CD4-positive, alpha-beta T cell treated with Interleukin-6 at 100 ng/mL for 8 hours (primary cell): ENCODE measurements at regions not wholly inside any gene's neighbourhood (a gene's known extent, or its start where the extent isn't known, plus 50 kb on each side); places are given as distances from the start of the nearest gene placed in this dataset.

Experiments
- DNase-seq: peaks from one replicate; pipeline ENCODE4 v3.0.0-alpha.2; 2020; ENCODE audit warnings: mixed read lengths, low spot score

DNA sequence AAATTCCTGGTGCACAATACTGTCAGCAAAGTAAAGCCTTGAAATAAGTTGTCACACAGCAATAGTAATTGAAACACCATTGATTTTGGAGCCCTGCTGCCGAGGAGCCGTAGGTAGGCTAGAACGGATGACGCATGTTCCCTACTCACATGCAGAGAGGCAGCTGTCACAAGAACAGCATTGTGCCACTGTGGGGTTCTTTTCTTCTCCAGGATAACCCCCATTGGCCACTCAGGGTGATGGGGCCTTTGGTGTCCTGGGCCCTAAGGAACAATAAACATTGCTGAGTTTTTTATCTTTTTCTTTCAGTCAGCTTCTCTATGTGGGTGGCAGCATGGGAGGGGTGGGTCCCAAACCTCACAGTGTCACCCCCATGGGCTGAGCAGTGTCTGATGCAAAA is 542.3 kb downstream of the BCOR start:
- DNase-seq = no peak

DNA sequence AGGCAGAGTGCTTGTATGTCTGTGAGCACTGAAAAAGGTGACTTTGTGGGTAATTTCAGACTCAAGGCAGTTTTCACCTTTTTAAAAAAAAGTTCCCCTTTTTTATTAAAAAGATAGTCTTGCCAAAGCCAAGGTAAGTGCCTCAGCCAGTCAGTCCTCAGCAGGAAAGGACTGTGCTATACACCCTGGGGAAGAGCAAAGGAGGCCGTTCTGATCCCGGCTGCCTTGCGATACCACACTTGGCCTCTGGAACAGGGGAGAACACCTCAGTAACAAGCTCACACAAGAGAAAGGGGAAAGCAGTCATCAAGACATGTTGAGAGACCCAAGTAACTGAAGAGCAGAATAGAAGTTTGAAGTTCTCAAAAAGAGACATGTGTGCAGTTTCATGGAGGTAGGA is 541.7 kb downstream of the BCOR start:
- DNase-seq = no peak

DNA sequence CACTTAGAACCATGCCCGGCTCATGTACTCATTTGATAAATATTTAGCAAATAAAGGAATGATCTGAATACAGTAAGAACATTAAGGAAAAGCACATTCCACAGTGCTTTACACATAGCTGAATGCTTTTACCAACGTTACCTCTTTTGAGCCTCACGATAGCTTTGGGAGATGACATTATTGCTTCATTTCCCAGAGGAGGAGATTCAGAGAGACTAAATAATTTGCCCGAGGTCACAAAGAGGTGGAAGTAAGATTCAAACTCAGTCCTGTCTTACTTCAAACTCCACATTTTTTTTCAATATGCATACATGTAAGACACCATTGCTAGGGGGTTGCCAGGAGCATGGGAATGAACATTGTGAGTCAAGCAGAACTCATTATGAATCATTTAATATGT is 538.5 kb downstream of the BCOR start:
- DNase-seq = no peak

DNA sequence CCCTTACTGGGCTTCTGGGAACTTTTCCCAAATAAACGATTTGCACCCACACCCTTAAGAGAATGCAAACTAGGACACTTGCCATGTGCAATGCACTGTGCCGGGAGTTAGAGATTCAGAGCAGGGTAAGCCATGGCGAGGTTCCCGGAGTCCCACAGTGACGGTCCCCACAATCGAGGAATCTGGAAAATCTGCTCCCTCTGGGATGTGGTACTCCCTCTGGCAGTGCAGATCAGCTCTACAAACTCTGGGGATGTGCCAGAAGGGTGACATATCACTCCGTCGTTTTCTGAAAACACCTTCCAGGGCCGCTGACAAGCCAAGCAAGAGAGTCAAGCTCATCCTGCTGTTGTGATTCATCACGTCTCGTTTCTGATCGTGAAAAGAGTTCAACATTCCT is 537.5 kb downstream of the BCOR start:
- DNase-seq = no peak

DNA sequence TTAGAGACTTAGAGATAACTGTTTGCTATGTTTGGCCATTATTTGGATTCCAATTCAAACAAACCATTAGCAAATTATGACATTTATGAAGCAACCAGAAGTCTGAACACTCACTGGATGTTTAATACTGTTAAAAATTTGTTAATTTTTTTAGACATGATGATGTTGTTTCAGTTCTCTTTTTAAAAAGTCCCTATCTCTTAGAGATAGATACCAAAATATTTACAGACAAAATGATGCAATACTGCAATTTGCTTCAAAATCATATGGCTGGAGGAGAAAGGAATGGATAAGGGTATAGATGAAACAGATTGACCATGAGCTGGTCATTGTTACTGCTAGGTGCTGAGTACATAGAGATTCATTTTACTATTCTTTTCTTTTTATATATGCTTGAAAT is 534.6 kb downstream of the BCOR start:
- DNase-seq = no peak

DNA sequence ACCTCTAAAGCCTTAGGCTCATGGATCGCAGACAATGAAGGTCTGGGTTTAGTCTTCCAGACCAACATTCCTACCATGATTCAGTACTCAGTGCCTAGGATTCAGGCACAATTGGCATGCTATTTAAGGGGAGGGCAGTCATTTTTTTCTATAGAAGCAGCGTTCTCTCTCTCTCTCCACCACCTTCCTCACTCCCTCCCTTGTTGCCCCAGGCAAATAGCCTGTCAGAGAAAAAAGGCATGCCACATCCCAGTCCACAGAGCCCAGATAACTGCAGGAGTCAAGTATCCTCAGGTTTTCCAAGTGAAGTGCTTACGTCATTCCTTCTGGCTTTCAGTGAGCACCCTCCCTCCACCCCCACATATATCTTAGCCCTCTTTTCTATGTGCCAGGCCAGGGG is 533.0 kb downstream of the BCOR start:
- DNase-seq = no peak

DNA sequence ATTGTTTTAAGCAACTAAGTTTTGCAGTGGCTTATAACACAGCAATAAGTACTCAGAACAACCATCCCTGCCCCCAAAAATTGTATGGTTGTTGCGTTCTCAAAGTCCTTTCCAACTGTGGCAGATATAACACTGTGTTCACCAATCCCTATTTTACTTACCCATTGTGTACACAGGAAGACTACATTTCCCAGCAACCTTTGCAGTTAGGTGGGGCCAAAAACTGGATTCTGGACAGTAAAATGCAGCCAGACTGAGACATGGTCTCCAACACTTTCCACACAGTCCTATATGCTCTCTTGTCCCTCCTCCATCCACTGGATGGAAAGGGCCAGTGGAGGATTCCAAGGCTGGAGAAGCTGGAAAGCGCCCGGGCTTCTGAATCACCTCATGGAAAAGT is 523.6 kb downstream of the BCOR start:
- DNase-seq = no peak

DNA sequence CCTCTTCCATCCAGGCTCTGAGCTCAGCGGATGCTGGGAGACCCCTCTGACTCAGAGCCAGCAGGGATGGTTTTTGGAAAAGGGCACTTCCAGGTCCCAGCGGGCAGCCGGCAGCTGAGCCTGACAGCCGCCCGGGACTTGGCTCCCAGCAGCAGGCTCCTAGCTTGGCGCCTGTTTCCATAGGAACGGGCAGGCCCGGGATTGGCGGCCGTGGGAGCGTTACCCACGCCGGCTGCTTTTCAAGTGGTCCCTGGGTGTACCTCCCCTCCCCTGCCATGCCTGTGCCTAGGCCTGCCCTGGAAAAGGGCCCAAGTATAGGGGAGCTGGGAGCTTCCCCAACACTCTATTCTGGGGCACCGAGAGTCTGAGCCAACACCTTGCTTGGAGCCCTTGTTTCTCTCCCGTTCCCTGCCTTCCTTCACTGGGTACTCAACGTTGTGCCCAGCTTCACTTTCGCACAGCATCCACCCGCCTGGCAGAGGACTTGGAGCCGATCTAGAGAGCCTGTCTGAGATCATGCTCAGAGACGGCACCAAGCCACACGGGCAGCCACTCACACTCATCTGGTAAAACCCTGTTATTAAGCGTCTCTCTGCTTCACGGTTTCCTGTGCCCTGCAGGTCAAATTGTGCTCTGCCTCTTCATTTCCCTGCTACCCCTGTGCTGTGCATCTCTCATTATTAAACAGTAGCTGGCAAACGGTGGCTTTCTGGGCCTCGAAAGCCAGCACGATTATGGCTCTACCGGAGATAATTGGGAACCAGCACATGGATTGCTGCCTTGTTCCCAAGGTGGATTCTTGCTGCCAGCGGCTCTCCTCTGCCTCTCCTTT is 521.5 kb downstream of the BCOR start:
- DNase-seq = no peak

DNA sequence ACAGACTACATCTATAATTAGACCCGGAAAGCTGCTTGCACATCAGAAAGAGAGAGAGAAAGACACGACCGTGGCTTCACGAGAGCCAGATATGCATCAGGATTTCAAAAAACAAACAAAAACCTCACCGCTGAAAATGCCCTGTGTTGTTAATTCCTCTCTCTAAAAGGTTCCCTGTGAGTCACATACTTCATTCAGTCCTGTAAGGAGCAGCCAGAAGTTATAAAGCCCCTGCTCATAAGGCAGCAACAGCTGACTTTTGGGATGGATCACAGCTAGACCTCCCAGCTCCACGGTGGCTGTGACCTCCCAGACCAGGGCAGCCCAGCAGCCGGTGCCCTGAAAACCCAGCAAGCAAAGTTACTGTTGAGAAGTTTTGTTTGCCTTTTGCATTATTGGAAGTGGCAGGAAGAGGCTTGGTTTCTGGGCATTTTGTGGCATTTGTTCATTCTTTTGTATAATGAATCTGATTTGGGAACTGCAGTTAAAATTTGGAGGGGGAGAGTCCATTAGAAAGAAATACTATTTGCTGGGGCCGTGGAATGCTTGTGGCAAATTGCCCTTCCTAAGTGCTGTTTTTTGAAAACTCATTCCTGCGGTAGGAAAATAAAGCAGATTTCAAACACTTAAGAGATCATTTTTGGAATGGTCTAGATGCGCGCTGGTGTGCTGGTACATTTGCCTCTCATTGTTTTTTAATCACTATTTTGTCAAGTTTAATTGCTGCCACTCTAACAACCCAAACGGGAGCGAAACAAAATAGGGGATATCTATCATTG is 520.4 kb downstream of the BCOR start:
- no peak for DNase-seq

DNA sequence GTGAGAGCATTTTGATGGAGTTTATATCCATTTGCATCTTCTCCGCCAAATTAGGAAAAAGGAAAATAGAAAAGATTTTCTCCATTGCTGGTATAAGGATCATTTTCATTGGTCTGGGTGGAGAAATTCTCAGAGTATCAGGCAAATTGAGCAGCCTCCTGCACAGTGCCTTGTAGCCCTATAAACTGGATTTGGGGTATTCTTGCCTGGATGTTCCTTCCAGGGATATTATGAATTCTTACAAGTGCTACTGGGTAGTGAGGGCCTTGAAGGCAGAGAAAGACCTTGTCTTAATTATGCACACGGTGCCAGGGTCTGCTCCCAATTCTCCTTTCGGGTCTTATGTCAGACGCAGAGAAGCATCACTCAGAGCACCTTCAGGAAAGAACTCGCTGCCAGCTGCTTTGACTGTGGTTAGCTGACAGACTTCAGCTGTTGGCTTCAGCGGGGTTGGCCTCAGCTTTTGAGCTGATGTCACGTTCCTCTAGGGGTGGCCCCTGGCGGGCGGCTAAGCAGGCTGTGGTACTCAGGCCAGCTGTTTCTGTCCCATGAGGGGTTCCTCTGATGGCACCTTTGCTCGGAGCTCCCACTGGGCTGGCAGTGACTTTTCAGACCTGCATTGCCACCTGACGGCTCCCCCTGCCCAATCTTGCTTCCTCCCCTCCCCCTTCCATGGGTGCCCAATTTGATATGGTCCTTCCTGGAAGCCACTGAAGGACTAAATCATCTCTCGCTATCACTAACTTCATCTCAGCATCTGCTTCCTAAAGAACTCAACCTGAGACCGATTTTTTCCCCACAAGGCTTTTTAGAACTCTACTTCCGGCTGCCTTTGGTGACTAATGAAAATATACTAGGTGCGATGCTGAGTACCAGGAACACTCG is 519.5 kb downstream of the BCOR start:
- DNase-seq = peak; percentile 16

DNA sequence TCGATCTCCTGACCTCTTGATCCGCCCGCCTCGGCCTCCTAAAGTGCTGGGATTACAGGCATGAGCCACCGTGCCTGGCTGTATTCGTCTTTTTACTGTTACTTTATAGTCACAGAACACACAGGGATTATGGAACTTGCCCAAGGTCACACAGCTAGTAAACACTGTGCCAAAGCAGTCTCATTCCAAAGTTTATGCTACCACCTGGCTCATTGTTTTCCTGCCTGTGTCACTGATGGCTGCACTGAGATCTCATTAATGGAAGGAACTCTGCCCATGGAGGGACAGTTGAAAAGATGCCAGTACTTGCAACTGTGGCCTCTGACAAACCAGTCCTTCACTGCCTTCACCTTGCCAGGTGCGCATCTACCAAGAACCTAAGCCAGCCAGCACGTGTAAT is 517.7 kb downstream of the BCOR start:
- DNase-seq = no peak

DNA sequence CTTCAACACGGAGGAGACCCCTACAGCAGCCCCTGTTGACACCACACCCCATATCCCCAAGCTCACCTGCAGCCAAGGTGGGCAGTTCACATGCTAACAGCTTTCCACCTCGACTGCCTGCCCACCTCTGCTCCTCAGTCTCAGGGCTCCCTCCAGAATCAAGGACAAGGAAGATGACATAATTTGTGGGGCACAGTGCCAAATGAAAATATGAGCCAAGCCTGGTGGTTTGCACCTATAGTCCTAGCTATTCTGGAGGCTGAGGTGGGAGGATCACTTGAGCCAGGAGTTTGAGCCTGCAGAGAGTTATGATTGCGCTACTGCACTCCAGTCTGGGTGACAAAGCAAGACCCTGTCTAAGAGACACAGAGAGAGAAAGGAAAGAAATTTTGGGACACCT is 516.3 kb downstream of the BCOR start:
- DNase-seq = no peak

DNA sequence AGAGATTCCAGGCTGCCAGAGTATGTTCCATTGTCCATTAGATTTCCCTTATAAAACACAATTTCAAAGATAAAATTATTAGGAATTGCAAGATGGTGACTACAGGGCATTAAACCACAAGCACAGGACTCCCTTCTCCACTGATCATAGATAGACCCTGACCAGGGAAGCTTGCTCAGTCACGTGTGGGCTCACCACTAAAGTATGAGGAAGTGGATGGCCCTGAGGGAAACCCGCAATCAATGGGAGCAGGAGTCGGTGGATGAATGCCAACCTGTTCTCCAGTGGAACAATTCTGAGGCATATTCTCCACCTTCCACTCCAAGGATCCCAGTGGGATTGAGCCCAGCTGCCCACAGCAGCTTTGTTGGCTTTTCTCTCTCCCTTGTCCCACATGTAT is 515.7 kb downstream of the BCOR start:
- no peak for DNase-seq

DNA sequence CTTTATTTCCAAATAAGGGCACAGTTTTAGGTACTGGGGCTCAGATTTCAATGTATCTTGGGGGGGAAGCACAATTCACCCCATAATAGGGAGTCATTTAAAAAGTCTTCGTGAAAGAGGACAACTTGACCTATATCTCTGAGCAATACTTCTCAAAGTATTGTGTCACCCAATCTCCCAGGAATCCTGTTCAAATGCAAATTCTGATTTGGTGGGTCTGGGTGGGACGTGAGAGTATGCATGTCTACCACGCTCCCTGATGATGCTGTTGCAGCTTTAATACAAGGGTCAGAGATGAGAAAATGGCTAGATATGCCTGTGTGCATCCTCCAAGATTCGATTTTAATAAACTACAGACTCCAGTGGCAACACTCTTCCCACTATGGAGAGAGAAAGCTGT is 514.8 kb downstream of the BCOR start:
- no peak for DNase-seq

DNA sequence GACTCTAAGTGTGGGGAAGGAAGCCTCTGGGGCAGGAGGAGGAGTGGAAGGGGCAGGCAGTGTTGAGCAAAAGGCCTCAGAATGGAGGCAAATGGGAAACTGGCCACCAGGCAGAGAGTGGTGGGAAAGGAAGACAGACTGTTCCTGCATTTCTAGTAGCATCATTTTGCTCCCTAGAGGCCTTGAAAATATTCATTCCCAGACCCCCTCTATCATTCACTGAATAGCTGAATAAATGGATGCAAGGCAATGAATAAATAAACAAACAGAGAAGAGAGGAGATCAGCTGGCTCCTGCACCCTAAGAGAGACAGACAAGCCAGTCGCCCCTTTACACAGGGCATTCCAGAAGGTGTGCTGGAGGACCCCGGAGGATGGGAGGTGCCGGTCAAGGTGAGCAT is 511.9 kb downstream of the BCOR start:
- no peak for DNase-seq

DNA sequence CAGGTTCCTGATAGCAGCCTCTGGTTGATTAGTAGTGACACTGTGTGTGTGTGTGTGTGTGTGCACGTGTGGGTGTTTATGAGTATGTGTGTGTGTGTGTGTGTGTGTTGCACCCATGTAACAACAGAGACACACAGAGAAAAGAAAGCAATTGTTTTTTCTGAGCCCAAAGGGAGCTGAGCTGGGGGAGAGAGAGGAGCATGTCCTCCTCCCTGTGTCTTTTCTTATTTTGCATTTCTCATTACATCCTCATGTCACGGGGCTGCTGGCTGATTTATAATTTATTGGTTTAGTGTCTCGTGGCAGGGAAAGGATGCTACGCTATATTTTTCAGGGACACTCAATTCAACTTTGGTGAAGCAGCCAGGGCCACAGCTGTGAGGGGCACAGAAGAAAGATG is 511.4 kb downstream of the BCOR start:
- no peak for DNase-seq

DNA sequence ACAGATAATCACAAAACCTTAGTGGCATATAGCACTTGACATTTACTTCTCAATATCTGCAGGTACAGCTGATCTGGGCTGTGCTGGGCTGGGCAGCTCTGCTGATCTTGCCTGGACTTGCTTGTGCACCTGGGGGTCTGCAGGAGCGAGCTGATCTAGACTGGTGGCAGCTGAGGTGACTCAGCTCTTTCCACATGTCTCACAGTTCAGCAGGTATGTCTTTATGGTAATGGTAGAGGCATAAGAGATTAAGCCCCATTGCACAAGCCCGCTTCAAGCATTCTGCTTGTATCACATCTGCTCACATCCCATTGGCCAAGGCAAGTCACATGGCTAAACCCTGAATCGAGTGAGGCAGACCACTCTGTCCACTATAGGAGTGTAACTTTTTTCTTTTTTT is 506.7 kb downstream of the BCOR start:
- no peak for DNase-seq

DNA sequence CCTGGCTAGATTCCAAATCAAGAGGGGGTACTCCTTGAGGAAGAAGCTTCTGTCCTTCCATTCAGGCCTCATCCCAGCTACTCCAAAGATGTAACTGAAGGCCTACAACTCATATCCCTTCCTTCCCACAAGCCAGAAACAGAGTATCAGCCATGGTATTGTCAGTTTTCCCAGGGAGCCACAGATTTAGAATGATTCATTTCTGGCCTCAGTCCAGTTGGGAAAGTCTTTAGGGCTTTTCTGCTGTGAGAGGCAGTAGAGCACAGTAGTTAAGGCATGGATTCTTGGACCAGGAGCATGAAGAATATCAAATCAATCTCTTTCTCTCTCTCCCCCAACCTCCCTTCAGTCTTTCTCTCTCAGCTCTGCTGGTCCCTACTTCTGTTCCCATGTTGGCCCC is 505.0 kb downstream of the BCOR start:
- DNase-seq = no peak

DNA sequence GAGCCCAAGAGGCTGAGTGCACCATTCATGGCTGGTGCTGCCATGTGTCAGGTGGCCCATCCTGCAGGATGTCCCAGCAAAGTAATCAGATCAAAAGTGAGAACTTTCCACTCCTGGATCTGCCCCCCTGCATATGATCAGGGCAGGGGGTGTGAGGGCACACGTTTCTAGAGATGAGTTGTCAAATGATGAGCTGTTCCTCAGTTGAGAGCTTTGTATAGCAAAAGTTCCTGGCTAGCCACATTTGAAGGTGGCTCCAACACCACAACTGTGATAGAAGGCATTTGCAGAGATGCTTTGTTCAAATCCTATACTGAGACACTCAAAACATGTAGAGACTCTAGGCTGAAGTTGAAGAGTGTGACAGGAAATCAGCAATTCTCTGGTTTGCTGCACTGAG is 501.8 kb downstream of the BCOR start:
- no peak for DNase-seq

DNA sequence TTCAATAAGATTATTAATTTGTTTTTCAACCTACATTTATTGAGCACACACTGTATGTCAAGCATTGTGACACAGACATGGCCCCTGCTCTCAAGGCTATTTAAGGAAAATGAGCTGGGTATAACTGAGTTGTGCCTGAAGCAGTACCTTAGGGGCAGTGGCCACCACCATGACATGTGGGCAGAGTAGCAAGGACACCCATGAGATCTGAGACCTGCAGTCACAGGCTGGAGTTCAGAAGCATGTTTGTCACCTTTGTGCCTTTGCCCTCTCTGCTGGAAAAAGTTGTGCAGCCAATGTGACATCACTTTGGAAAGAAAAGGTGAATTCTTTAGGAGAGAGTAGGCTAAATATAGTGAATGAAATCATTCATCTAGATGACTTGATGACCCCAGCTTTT is 501.3 kb downstream of the BCOR start:
- no peak for DNase-seq

DNA sequence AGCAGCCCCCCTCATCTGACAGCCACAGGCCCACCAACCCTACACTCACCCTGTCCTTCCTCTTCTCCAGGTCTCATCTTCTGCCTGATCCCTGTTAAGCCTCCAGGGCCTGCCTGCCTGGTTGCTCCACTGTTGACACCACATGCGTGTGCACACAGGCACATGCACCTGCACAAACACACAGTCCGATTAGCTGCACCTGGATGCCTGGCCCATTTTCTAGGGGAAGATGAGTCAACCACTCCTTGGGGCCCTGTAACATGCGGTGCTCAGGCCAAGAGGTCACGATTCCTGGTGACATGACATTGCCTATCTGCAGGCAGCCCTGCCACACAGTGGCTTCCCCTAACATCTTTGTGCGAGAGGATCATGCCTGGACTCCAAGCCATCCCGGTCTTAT is 498.4 kb downstream of the BCOR start:
- DNase-seq = no peak

DNA sequence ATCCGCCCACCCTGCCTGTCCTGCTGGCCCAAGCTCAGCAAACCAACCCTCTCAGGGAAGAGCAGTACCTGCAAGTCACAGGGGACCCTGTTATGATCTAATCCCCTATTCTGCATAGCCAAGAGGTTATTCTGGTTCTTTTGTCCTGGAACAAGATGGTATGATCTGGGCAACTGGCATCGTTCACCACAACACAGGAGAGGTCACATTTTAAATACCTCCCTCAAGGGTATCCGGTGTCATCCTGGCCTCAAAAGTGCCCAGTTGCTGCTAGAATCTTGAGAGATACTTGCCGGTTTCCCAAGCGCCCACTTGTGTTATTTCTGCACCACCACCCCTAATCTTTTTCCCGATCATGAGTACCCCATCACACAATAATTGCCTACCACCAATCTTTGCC is 497.5 kb downstream of the BCOR start:
- no peak for DNase-seq
